Osteocyte (in vitro differentiated cells): ENCODE measurements at regions not wholly inside any gene's neighbourhood (a gene's known extent, or its start where the extent isn't known, plus 50 kb on each side); places are given as distances from the start of the nearest gene placed in this dataset.

Experiments
- DNase-seq: peaks from one replicate; pipeline ENCODE4 v3.0.0; 2021; ENCODE audit warnings: mixed read lengths; ENCODE audit not compliant: unreplicated experiment; ENCODE audit errors: extremely low spot score
- H3K27ac Mint-ChIP-seq: one replicate; pipeline ENCODE4 v1.8.0; 2021; ENCODE audit warnings: mild to moderate bottlenecking, mixed read lengths; ENCODE audit not compliant: unreplicated experiment
- H3K27me3 Mint-ChIP-seq: one replicate; pipeline ENCODE4 v1.8.0; 2021; ENCODE audit warnings: mixed read lengths; ENCODE audit not compliant: unreplicated experiment
- H3K36me3 Mint-ChIP-seq: one replicate; pipeline ENCODE4 v1.8.0; 2021; ENCODE audit warnings: mixed read lengths; ENCODE audit not compliant: unreplicated experiment
- H3K4me1 Mint-ChIP-seq: one replicate; pipeline ENCODE4 v1.8.0; 2021; ENCODE audit warnings: mixed read lengths; ENCODE audit not compliant: unreplicated experiment
- H3K4me3 Mint-ChIP-seq: one replicate; pipeline ENCODE4 v1.8.0; 2021; ENCODE audit warnings: mild to moderate bottlenecking, moderate library complexity, mixed read lengths; ENCODE audit not compliant: unreplicated experiment
- H3K9me3 Mint-ChIP-seq: one replicate; pipeline ENCODE4 v1.8.0; 2021; ENCODE audit warnings: mixed read lengths; ENCODE audit not compliant: unreplicated experiment
- TF ChIP-seq, protein P1 (sequence below): fragments of 200-600 bp; sonication (generic); IDR thresholded peaks from 2 replicates; pipeline ENCODE4 v1.5.0; 2021; ENCODE audit warnings: antibody characterized with exemption, mild to moderate bottlenecking, moderate library complexity

DNA sequence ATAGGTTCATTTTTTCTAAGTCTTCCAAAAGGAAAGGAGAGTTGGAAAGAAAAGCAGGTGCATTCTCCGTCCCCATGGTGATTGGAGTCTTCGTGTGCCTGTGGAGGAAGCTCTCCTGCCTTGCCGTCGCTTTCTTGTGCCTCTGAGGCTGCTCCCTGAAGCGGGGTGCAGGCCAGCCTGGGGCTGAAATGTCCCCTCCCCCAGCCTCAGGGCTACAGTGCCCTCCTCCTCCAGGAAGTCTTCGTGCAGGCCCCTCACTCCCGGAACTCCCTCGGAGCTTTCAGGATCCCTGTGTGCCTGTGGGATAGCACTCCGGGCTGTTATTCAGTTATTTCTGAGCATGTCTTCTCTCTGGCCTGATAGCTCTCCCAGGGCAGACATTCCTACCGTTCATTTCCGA, 569.2 kb downstream of the VRK1 start:
- Mint-ChIP-seq H3K36me3 (no peaks in the 10 kb centered on the region), H3K4me1 (no peaks in the 10 kb centered on the region), H3K27me3 (no peaks in the 10 kb centered on the region), H3K27ac (no peak overlapping the region), H3K4me3 (no peak overlapping the region), H3K9me3 (peaks cover 30% of the 10 kb centered on the region)
- DNase-seq, result no peak
- TF ChIP-seq, protein P1, sequence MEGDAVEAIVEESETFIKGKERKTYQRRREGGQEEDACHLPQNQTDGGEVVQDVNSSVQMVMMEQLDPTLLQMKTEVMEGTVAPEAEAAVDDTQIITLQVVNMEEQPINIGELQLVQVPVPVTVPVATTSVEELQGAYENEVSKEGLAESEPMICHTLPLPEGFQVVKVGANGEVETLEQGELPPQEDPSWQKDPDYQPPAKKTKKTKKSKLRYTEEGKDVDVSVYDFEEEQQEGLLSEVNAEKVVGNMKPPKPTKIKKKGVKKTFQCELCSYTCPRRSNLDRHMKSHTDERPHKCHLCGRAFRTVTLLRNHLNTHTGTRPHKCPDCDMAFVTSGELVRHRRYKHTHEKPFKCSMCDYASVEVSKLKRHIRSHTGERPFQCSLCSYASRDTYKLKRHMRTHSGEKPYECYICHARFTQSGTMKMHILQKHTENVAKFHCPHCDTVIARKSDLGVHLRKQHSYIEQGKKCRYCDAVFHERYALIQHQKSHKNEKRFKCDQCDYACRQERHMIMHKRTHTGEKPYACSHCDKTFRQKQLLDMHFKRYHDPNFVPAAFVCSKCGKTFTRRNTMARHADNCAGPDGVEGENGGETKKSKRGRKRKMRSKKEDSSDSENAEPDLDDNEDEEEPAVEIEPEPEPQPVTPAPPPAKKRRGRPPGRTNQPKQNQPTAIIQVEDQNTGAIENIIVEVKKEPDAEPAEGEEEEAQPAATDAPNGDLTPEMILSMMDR, result no peak

DNA sequence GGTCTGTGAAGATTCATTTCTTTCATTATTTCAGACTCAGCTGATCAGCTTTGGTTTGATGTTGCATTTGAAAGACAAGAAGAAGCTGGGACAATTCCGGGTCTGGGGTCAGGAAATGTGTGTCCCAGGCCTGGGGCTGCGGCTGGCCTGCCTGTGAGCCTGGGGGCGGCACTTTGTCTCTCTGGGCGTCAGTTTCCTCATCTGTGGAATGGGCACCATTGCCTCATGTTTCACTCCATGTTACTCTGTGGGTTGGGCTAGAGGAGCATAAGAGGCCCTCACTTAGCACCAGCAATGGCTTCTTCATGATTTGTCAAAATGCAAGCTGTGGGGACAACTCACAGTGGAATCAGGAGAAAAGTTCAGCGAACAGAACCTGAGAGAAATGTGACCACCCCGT, 570.1 kb downstream of the VRK1 start:
- H3K27me3 Mint-ChIP-seq, result no peaks in the 10 kb centered on the region
- peaks cover 29% of the 10 kb centered on the region for H3K9me3 Mint-ChIP-seq
- H3K4me3 Mint-ChIP-seq, result no peak overlapping the region
- no peak overlapping the region for H3K27ac Mint-ChIP-seq
- H3K4me1 Mint-ChIP-seq, result no peaks in the 10 kb centered on the region
- DNase-seq, result no peak
- no peaks in the 10 kb centered on the region for H3K36me3 Mint-ChIP-seq
- TF ChIP-seq, protein P1, result no peak

- H3K27ac Mint-ChIP-seq, result no peak overlapping the region
- no peak for DNase-seq
- no peak overlapping the region for H3K4me3 Mint-ChIP-seq
- no peaks in the 10 kb centered on the region for H3K36me3 Mint-ChIP-seq
- H3K9me3 Mint-ChIP-seq, result peaks cover 25% of the 10 kb centered on the region
- H3K27me3 Mint-ChIP-seq, result no peaks in the 10 kb centered on the region
- no peaks in the 10 kb centered on the region for H3K4me1 Mint-ChIP-seq
- TF ChIP-seq, protein P1, result no peak
Observed at GRCh38 chr14:97368049-97368448, 570.9 kb downstream of the VRK1 start.

GRCh38 chr14:97368900-97369564, 571.9 kb downstream of the VRK1 start:
- H3K27me3 Mint-ChIP-seq, result no peaks in the 10 kb centered on the region
- no peaks in the 10 kb centered on the region for H3K36me3 Mint-ChIP-seq
- H3K4me1 Mint-ChIP-seq, result no peaks in the 10 kb centered on the region
- no peak overlapping the region for H3K4me3 Mint-ChIP-seq
- TF ChIP-seq, protein P1, result no peak
- no peak for DNase-seq
- no peak overlapping the region for H3K27ac Mint-ChIP-seq
- peaks cover 28% of the 10 kb centered on the region for H3K9me3 Mint-ChIP-seq

DNA sequence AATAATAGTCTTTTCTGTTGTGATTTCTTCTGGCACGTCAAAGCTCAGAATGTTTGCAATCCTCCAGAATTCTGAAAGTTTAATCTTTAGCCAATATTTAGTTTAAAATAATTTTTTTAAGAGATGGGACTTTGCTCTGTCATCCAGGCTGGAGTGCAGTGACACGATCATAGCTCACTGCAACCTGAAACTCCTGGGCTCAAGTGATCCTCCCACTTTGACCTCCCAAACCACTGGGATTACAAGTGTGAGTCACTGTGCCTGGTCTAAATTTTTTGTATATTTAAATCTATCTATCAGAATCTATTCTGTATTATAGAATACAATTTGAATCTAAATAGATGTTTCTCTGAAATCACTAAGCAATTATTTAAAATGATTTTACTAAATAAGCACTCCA, 572.7 kb downstream of the VRK1 start:
- Mint-ChIP-seq H3K27ac (no peak overlapping the region), H3K9me3 (peaks cover 29% of the 10 kb centered on the region), H3K4me3 (no peak overlapping the region), H3K36me3 (no peaks in the 10 kb centered on the region), H3K4me1 (no peaks in the 10 kb centered on the region), H3K27me3 (no peaks in the 10 kb centered on the region)
- no peak for DNase-seq
- TF ChIP-seq, protein P1, result no peak
